ENCODE measurements at regions not wholly inside any gene's neighbourhood (a gene's known extent, or its start where the extent isn't known, plus 50 kb on each side); places are given as distances from the start of the nearest gene placed in this dataset.

DNA sequence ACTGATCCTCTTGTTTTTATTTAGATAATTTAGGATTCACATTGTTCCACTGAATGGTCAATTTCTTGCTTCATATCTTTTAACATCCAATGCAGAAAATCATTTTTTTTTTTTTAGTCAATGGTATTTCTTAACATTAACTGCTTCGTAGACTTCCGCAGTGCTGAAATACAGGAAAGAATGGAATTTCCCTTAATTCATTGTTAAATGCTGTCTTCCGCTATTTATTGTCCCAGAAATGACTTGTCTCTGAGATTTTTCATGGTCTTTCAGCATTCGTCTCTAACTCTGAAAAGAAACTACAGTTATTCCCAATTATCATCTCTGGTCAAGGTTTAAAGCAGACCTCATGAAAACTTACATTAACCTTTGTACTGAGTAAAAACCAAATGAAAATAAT, 1029.1 kb upstream of the MANEA start:
- H3K4me3 ChIP-seq (ENCODE audit: insufficient read depth, low read depth, low read length): no peak overlapping the region
- H3K4me3 Mint-ChIP-seq (ENCODE audit: unreplicated experiment): no peak overlapping the region
- H3K4me2 ChIP-seq (ENCODE audit: low read length): no peak overlapping the region
- FAIRE-seq: no peak
- H3K4me1 Mint-ChIP-seq (ENCODE audit: low read depth, unreplicated experiment): no peaks in the 10 kb centered on the region
- H3K36me3 Mint-ChIP-seq (ENCODE audit: low read depth, unreplicated experiment): no peaks in the 10 kb centered on the region
- no peak overlapping the region for H3K9ac ChIP-seq (ENCODE audit: low read length)
- TF ChIP-seq EZH2 (IDR thresholded peaks at IDR 0.05; ENCODE audit: insufficient read depth, low read length): no peak
- TF ChIP-seq, protein P1, sequence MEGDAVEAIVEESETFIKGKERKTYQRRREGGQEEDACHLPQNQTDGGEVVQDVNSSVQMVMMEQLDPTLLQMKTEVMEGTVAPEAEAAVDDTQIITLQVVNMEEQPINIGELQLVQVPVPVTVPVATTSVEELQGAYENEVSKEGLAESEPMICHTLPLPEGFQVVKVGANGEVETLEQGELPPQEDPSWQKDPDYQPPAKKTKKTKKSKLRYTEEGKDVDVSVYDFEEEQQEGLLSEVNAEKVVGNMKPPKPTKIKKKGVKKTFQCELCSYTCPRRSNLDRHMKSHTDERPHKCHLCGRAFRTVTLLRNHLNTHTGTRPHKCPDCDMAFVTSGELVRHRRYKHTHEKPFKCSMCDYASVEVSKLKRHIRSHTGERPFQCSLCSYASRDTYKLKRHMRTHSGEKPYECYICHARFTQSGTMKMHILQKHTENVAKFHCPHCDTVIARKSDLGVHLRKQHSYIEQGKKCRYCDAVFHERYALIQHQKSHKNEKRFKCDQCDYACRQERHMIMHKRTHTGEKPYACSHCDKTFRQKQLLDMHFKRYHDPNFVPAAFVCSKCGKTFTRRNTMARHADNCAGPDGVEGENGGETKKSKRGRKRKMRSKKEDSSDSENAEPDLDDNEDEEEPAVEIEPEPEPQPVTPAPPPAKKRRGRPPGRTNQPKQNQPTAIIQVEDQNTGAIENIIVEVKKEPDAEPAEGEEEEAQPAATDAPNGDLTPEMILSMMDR (IDR thresholded peaks at IDR 0.05; ENCODE audit: insufficient read depth, low read depth, low read length): no peak
- H2AFZ ChIP-seq (ENCODE audit: low read depth, low read length): no peak overlapping the region
- no peaks in the 10 kb centered on the region for H3K79me2 ChIP-seq (ENCODE audit: insufficient read depth, low read length)
- no peak for DNase-seq (ENCODE audit: low read depth)
- no peaks in the 10 kb centered on the region for H3K4me1 ChIP-seq (ENCODE audit: insufficient read depth, low read length)
- H3K36me3 ChIP-seq (ENCODE audit: insufficient read depth, low read length): no peaks in the 10 kb centered on the region
- no peaks in the 10 kb centered on the region for H3K27me3 ChIP-seq (ENCODE audit: insufficient read depth, low read length)
- H3K9me3 Mint-ChIP-seq (ENCODE audit: unreplicated experiment): no peaks in the 10 kb centered on the region
- no peaks in the 10 kb centered on the region for H4K20me1 ChIP-seq (ENCODE audit: insufficient read depth, low read length)
- no peaks in the 10 kb centered on the region for H3K9me3 ChIP-seq (ENCODE audit: insufficient read depth, low read depth, low read length)
- no peak overlapping the region for H3K27ac Mint-ChIP-seq (ENCODE audit: unreplicated experiment)
- H3K27ac ChIP-seq (ENCODE audit: low read depth, low read length): no peak overlapping the region
- no peaks in the 10 kb centered on the region for H3K27me3 Mint-ChIP-seq (ENCODE audit: low read depth, unreplicated experiment)

DNA sequence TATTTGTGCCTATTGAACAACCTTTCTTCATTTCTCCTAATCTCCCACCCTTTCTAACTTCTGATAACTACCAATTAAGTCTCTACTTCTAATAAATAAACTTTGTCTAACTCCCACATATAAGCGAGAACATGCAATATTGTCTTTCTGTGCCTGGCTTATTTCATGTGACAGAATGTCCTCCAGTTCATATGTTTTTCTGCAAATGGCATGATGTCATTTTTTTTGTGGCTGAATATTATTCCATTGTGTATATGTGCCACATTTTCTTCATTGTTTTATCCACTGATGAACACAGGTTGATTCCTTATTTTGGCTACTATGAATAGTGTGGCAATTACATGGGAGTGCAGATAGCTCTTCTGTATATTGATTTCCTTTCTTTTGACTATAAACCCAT, 1041.5 kb upstream of the MANEA start:
- no peak overlapping the region for H2AFZ ChIP-seq (ENCODE audit: low read depth, low read length)
- H3K79me2 ChIP-seq (ENCODE audit: insufficient read depth, low read length): no peaks in the 10 kb centered on the region
- DNase-seq (ENCODE audit: low read depth) (no peak), FAIRE-seq (no peak)
- no peak overlapping the region for H3K27ac ChIP-seq (ENCODE audit: low read depth, low read length)
- Mint-ChIP-seq H3K9me3 (ENCODE audit: unreplicated experiment) (peaks cover 7% of the 10 kb centered on the region), H3K4me3 (ENCODE audit: unreplicated experiment) (no peak overlapping the region), H3K27ac (ENCODE audit: unreplicated experiment) (no peak overlapping the region), H3K27me3 (ENCODE audit: low read depth, unreplicated experiment) (no peaks in the 10 kb centered on the region), H3K4me1 (ENCODE audit: low read depth, unreplicated experiment) (no peaks in the 10 kb centered on the region), H3K36me3 (ENCODE audit: low read depth, unreplicated experiment) (no peaks in the 10 kb centered on the region)
- H3K27me3 ChIP-seq (ENCODE audit: insufficient read depth, low read length): no peaks in the 10 kb centered on the region
- H3K36me3 ChIP-seq (ENCODE audit: insufficient read depth, low read length): no peaks in the 10 kb centered on the region
- H3K9me3 ChIP-seq (ENCODE audit: insufficient read depth, low read depth, low read length): no peaks in the 10 kb centered on the region
- H3K4me2 ChIP-seq (ENCODE audit: low read length): no peak overlapping the region
- H4K20me1 ChIP-seq (ENCODE audit: insufficient read depth, low read length): no peaks in the 10 kb centered on the region
- no peak overlapping the region for H3K9ac ChIP-seq (ENCODE audit: low read length)
- H3K4me1 ChIP-seq (ENCODE audit: insufficient read depth, low read length): no peaks in the 10 kb centered on the region
- no peak overlapping the region for H3K4me3 ChIP-seq (ENCODE audit: insufficient read depth, low read depth, low read length)
- TF ChIP-seq EZH2 (IDR thresholded peaks at IDR 0.05; ENCODE audit: insufficient read depth, low read length): no peak
- TF ChIP-seq, protein P1 (IDR thresholded peaks at IDR 0.05; ENCODE audit: insufficient read depth, low read depth, low read length): no peak

DNA sequence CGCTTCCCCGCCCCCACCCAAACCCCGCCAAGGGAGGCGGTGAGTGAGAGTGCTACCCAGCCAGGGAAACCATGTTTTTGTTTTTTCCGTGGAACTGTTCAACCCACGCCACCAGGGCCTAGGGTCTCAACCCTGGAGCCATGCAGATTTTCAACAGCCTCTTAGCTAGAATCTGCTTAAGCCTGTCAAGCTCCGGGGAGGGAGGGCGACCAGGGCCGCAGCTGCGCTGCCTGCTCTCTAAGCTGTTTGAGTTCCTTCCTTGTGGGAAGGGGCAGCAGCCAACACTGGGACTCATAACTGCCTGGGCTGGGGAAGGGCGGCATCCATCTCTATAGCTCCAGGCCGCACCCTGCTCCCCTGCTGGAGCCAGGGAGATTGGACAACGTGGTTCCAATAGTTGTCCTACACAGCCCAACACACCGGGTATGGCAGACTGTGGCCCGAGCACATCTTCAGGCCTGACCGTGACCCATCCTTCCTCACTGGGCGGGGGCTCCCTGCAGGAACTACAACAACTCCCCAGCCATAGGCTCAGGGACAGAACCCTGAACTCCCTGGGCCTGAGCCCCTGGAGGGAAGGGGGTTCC, 1065.7 kb upstream of the MANEA start:
- no peak overlapping the region for H3K27ac Mint-ChIP-seq (ENCODE audit: unreplicated experiment)
- DNase-seq (ENCODE audit: low read depth) (no peak), FAIRE-seq (no peak)

More for the DNA sequence above, 1065.7 kb upstream of the MANEA start:
- Histone ChIP-seq H3K4me3 (ENCODE audit: insufficient read depth, low read depth, low read length) (no peak overlapping the region), H3K4me1 (ENCODE audit: insufficient read depth, low read length) (no peaks in the 10 kb centered on the region), H3K9me3 (ENCODE audit: insufficient read depth, low read depth, low read length) (no peaks in the 10 kb centered on the region), H3K27me3 (ENCODE audit: insufficient read depth, low read length) (no peaks in the 10 kb centered on the region), H3K9ac (ENCODE audit: low read length) (no peak overlapping the region), H4K20me1 (ENCODE audit: insufficient read depth, low read length) (no peaks in the 10 kb centered on the region), H3K79me2 (ENCODE audit: insufficient read depth, low read length) (no peaks in the 10 kb centered on the region), H3K27ac (ENCODE audit: low read depth, low read length) (no peak overlapping the region), H2AFZ (ENCODE audit: low read depth, low read length) (no peak overlapping the region), H3K36me3 (ENCODE audit: insufficient read depth, low read length) (no peaks in the 10 kb centered on the region), H3K4me2 (ENCODE audit: low read length) (no peak overlapping the region)
- TF ChIP-seq, protein P1 (IDR thresholded peaks at IDR 0.05; ENCODE audit: insufficient read depth, low read depth, low read length): no peak
- TF ChIP-seq EZH2 (IDR thresholded peaks at IDR 0.05; ENCODE audit: insufficient read depth, low read length): no peak
- H3K9me3 Mint-ChIP-seq (ENCODE audit: unreplicated experiment): no peaks in the 10 kb centered on the region
- H3K4me3 Mint-ChIP-seq (ENCODE audit: unreplicated experiment): no peak overlapping the region
- H3K36me3 Mint-ChIP-seq (ENCODE audit: low read depth, unreplicated experiment): no peaks in the 10 kb centered on the region
- no peaks in the 10 kb centered on the region for H3K27me3 Mint-ChIP-seq (ENCODE audit: low read depth, unreplicated experiment)
- no peaks in the 10 kb centered on the region for H3K4me1 Mint-ChIP-seq (ENCODE audit: low read depth, unreplicated experiment)

All from astrocyte (in vitro differentiated cells and primary cell).